ENCODE measurements at regions not wholly inside any gene's neighbourhood (a gene's known extent, or its start where the extent isn't known, plus 50 kb on each side); places are given as distances from the start of the nearest gene placed in this dataset.
"Not testable (repeated sequence)": the region's sequence is repeated elsewhere in the genome, so short reads cannot be mapped to it uniquely, and the experiment has no call there.

- H2AFZ ChIP-seq (ENCODE audit: low read depth, low read length); BruUV-seq (replicated peaks); H3K9me1 ChIP-seq (ENCODE audit: control insufficient read depth, insufficient read depth, low read length); H3K79me2 ChIP-seq (ENCODE audit: control insufficient read depth, insufficient read depth, low read length); H3K27me3 ChIP-seq (ENCODE audit: control insufficient read depth in 2 of 2, insufficient read depth in 2 of 2, low read length in 2 of 2); H3K27ac ChIP-seq (ENCODE audit: extremely low read depth, low read depth, low read length); H3K9me3 ChIP-seq (replicated peaks; ENCODE audit: control insufficient read depth, insufficient read depth, low read depth, low read length); intact Hi-C loops (cut with micrococcal nuclease); CTCF ChIA-PET (ENCODE audit: low intra/inter-chr PET ratio); H3K4me1 ChIP-seq (replicated peaks in 1 of 2; ENCODE audit: control insufficient read depth in 2 of 2, insufficient read depth in 2 of 2, low read length in 2 of 2); ATAC-seq; H3K36me3 ChIP-seq (ENCODE audit: control insufficient read depth, insufficient read depth, low read length); H3K4me2 ChIP-seq (ENCODE audit: insufficient read depth, low read length); POLR2A ChIA-PET; H3K9ac ChIP-seq (ENCODE audit: insufficient read depth in 1 of 2, low read depth in 2 of 2, low read length in 2 of 2); FAIRE-seq; H3K4me3 ChIP-seq; H4K20me1 ChIP-seq (replicated peaks; ENCODE audit: control insufficient read depth, insufficient read depth, low read length); DNase-seq (ENCODE audit: extremely low read depth in 1 of 4, low spot score in 3 of 4): not testable (repeated sequence)
- WGBS (ENCODE audit: insufficient coverage, low coverage, missing lambda C conversion rate) = 3% methylated on average over 4 of the region's 4 CpGs
- in situ Hi-C loops (cut with MboI) = loop anchor here (25.0 kb wide), 1 partner anchor 1150 kb away; no protein-coding TSS in a partner anchor
Observed at GRCh38 chr21:9011916-9012315, 1509.5 kb upstream of the TPTE start.

DNA sequence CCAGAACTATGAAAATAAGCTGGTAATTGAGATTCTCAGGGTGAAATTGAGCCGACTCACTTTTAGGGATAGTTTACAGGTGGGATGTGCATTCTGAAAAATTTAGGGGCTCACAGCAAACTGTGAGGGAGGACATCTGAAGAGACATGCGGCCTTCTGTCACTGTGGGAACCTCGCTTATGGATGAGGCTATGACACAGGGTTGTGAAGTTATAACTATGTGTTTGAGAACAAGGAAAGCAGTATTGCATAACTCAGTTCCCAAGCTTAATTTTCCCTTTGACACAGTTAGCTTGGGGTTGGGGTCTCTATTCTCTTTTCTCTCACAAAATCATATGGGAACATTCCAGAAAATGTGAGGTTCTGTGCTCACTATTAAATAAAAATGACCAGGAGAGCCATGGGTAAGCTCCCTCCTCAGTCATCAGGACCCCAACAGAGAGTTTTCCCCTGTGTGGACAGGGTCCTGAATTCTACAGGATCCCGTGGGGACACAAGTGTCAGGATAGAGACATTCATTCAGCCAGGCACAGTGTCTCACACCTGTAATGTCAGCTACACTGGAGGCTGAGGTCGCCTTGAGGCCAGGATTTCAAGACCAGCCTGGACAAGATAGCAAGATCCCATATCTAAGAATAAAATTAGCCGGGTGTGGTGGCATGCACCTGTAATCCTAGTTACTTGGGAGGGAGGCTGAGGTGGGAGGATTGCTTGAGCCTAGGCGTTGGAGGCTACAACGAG is 1507.7 kb upstream of the TPTE start:
- H4K20me1 ChIP-seq (replicated peaks; ENCODE audit: control insufficient read depth, insufficient read depth, low read length); H3K27ac ChIP-seq (ENCODE audit: extremely low read depth, low read depth, low read length); H3K36me3 ChIP-seq (ENCODE audit: control insufficient read depth, insufficient read depth, low read length); H3K9me1 ChIP-seq (ENCODE audit: control insufficient read depth, insufficient read depth, low read length); H3K4me2 ChIP-seq (ENCODE audit: insufficient read depth, low read length); H3K9ac ChIP-seq (ENCODE audit: insufficient read depth in 1 of 2, low read depth in 2 of 2, low read length in 2 of 2); H3K79me2 ChIP-seq (ENCODE audit: control insufficient read depth, insufficient read depth, low read length); FAIRE-seq; CTCF ChIA-PET (ENCODE audit: low intra/inter-chr PET ratio); H3K27me3 ChIP-seq (ENCODE audit: control insufficient read depth in 2 of 2, insufficient read depth in 2 of 2, low read length in 2 of 2); H3K9me3 ChIP-seq (replicated peaks; ENCODE audit: control insufficient read depth, insufficient read depth, low read depth, low read length); ATAC-seq; BruUV-seq (replicated peaks); H3K4me1 ChIP-seq (replicated peaks in 1 of 2; ENCODE audit: control insufficient read depth in 2 of 2, insufficient read depth in 2 of 2, low read length in 2 of 2); H2AFZ ChIP-seq (ENCODE audit: low read depth, low read length); DNase-seq (ENCODE audit: extremely low read depth in 1 of 4, low spot score in 3 of 4); H3K4me3 ChIP-seq; intact Hi-C loops (cut with micrococcal nuclease): not testable (repeated sequence)
- in situ Hi-C loops (cut with MboI) = loop anchor here (25.0 kb wide), 1 partner anchor 1149 kb away; no protein-coding TSS in a partner anchor
- WGBS (ENCODE audit: insufficient coverage, low coverage, missing lambda C conversion rate) = under 1% methylated on average over 8 of the region's 8 CpGs
- POLR2A ChIA-PET = interaction anchor here (1.4 kb wide), 1 partner anchor 10 kb away, joined by 4 read pairs; no protein-coding TSS in a partner anchor

DNA sequence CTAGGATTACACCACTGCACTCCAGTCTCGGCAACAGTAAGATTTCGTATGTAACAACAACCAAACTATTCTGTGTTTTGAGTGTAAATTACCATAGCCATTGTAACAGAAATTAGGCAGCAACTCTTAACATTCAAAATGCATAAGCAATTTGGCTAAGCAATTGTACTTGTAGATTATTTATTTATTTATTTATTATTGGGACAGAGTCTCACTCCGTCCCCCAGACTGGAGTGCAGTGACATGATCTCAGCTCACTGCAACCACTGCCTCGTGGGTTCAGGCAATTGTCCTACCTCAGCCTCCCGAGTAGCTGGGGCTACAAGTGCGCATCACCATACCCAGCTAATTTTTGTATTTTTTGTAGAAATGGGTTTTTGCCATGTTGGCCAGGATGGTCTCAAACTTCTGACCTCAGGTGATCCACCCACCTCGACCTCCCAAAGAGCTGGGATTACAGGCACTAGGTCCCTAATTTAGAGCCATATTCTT is 1507.1 kb upstream of the TPTE start:
- under 1% methylated on average over 7 of the region's 7 CpGs for WGBS (ENCODE audit: insufficient coverage, low coverage, missing lambda C conversion rate)

More for the DNA sequence above, 1507.1 kb upstream of the TPTE start:
- H3K79me2 ChIP-seq (ENCODE audit: control insufficient read depth, insufficient read depth, low read length); H3K9ac ChIP-seq (ENCODE audit: insufficient read depth in 1 of 2, low read depth in 2 of 2, low read length in 2 of 2); H3K27ac ChIP-seq (ENCODE audit: extremely low read depth, low read depth, low read length); ATAC-seq; DNase-seq (ENCODE audit: extremely low read depth in 1 of 4, low spot score in 3 of 4); H3K4me3 ChIP-seq; BruUV-seq (replicated peaks); H2AFZ ChIP-seq (ENCODE audit: low read depth, low read length); H3K9me1 ChIP-seq (ENCODE audit: control insufficient read depth, insufficient read depth, low read length); CTCF ChIA-PET (ENCODE audit: low intra/inter-chr PET ratio); H3K9me3 ChIP-seq (replicated peaks; ENCODE audit: control insufficient read depth, insufficient read depth, low read depth, low read length); H3K36me3 ChIP-seq (ENCODE audit: control insufficient read depth, insufficient read depth, low read length); H3K4me2 ChIP-seq (ENCODE audit: insufficient read depth, low read length); H3K4me1 ChIP-seq (replicated peaks in 1 of 2; ENCODE audit: control insufficient read depth in 2 of 2, insufficient read depth in 2 of 2, low read length in 2 of 2); intact Hi-C loops (cut with micrococcal nuclease); H3K27me3 ChIP-seq (ENCODE audit: control insufficient read depth in 2 of 2, insufficient read depth in 2 of 2, low read length in 2 of 2); H4K20me1 ChIP-seq (replicated peaks; ENCODE audit: control insufficient read depth, insufficient read depth, low read length); FAIRE-seq: not testable (repeated sequence)
- in situ Hi-C loops (cut with MboI) = loop anchor here (25.0 kb wide), 1 partner anchor 1148 kb away; no protein-coding TSS in a partner anchor
- POLR2A ChIA-PET = interaction anchor here (1.4 kb wide), 1 partner anchor 10 kb away, joined by 4 read pairs; no protein-coding TSS in a partner anchor
